Fibroblast of lung (primary cell): ENCODE measurements at regions not wholly inside any gene's neighbourhood (a gene's known extent, or its start where the extent isn't known, plus 50 kb on each side); places are given as distances from the start of the nearest gene placed in this dataset.

Experiments used
- CTCF ChIP-seq, 2 donors: IDR thresholded peaks in 1 of 2; conservative IDR thresholded peaks in 1 of 2; 1 replicate in 1 of 2; 2 replicates in 1 of 2; pipeline ENCODE4 v1.5.1; 2011 to 2012; ENCODE audit warnings: low read length in 2 of 2, control low read depth in 1 of 2, inconsistent platforms in 1 of 2, low read depth in 1 of 2, mild to moderate bottlenecking in 1 of 2
- EZH2 ChIP-seq: IDR thresholded peaks from 2 replicates; pipeline ENCODE4 v1.5.1; 2012; ENCODE audit warnings: low read length, control low read depth, mild to moderate bottlenecking; ENCODE audit errors: missing control alignments

GRCh38 chr1:70887936-70888335, 159.7 kb downstream of the PTGER3 start:
- TF ChIP-seq CTCF (conservative IDR thresholded peaks at IDR 0.05 in 1 of 2, IDR thresholded peaks at IDR 0.05 in 1 of 2; ENCODE audit: low read depth in 1 of 2, low read length in 2 of 2): no peak
- no peak for TF ChIP-seq EZH2
